Natural killer cell (primary cell): ENCODE measurements at regions not wholly inside any gene's neighbourhood (a gene's known extent, or its start where the extent isn't known, plus 50 kb on each side); places are given as distances from the start of the nearest gene placed in this dataset.

Experiments used
- ATAC-seq, 3 donors: fragments of 150-1000 bp in 2 of 3; fragments of 200-7000 bp in 1 of 3; cut with Tn5 transposase; 1 replicate in 1 of 3; 2 replicates in 2 of 3; pipeline ENCODE4 v1.10.0; 2021; ENCODE audit warnings: mild to moderate bottlenecking in 2 of 3, moderate library complexity in 2 of 3
- DNase-seq, 2 donors: peaks; one replicate each; pipeline versions ENCODE4 v3.0.0 to v3.0.0-alpha.2; 2013 to 2021; ENCODE audit warnings: mixed read lengths in 1 of 2
- H3K27ac ChIP-seq: one replicate; pipeline ENCODE4 v1.5.1; 2013; ENCODE audit warnings: mild to moderate bottlenecking, low read length
- H3K27me3 ChIP-seq: one replicate; pipeline ENCODE4 v1.6.1; 2013; ENCODE audit warnings: low read length; ENCODE audit not compliant: control insufficient read depth, insufficient read depth
- H3K36me3 ChIP-seq: one replicate; pipeline ENCODE4 v1.6.1; 2013; ENCODE audit warnings: low read length; ENCODE audit not compliant: control insufficient read depth, insufficient read depth
- H3K4me1 ChIP-seq: one replicate; pipeline ENCODE4 v1.6.1; 2013; ENCODE audit warnings: low read length; ENCODE audit not compliant: control insufficient read depth, insufficient read depth
- H3K4me3 ChIP-seq: one replicate; pipeline ENCODE4 v1.5.1; 2013; ENCODE audit warnings: low read length
- H3K9me3 ChIP-seq: one replicate; pipeline ENCODE4 v1.6.1; 2013; ENCODE audit warnings: low read length; ENCODE audit not compliant: control insufficient read depth, insufficient read depth
- H3K27ac Mint-ChIP-seq, 2 donors: one replicate each; pipeline ENCODE4 v1.8.0; 2022; ENCODE audit warnings: mild to moderate bottlenecking in 2 of 2, mixed read lengths in 2 of 2, moderate library complexity in 1 of 2
- H3K27me3 Mint-ChIP-seq, 2 donors: one replicate each; pipeline ENCODE4 v1.8.0; 2022; ENCODE audit warnings: low read depth in 2 of 2, mixed read lengths in 2 of 2
- H3K36me3 Mint-ChIP-seq: one replicate; pipeline ENCODE4 v1.8.0; 2022; ENCODE audit warnings: mixed read lengths
- H3K4me1 Mint-ChIP-seq, 2 donors: one replicate each; pipeline ENCODE4 v1.8.0; 2022; ENCODE audit warnings: mixed read lengths in 2 of 2
- H3K4me3 Mint-ChIP-seq: one replicate; pipeline ENCODE4 v1.8.0; 2022; ENCODE audit warnings: mild to moderate bottlenecking, moderate library complexity, mixed read lengths
- H3K9me3 Mint-ChIP-seq, 2 donors: one replicate each; pipeline ENCODE4 v1.8.0; 2022; ENCODE audit warnings: mixed read lengths in 2 of 2
- WGBS: methylation state at CpG from one replicate; pipeline ENCODE4 v1.1.7; 2013; ENCODE audit warnings: missing lambda C conversion rate; ENCODE audit not compliant: insufficient coverage; 5-methylcytosine and 5-hydroxymethylcytosine counted together
- intact Hi-C: fragments of 100-400 bp; cut with micrococcal nuclease; formaldehyde crosslinking; loops from one replicate; pipeline ENCODE4 v1.14.2; 2022
- TF ChIP-seq, protein P1 (sequence below): fragments of 200-600 bp; IDR thresholded peaks from one replicate; pipeline ENCODE4 v1.8.0; 2022; ENCODE audit warnings: antibody characterized with exemption

DNA sequence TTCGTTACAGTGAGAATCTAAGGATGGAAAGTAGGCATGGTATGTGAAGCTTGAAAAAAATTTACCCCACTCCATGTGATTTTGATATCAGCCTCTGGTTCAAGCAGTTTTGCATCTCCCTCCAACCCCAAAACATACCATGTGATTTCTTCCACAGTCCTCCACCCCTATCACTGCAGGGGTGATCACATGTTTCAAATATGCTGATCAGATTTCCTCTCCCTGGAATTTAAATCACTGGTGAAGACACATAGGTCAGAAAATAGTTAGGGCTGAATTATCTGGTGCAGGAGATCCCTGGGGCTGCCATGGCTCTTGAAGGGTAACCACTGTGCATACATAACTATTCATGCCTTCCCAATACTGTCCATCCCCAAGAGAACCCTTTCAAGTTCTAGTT is 119.7 kb upstream of the THRB start:
- H3K4me1 ChIP-seq: no peaks in the 10 kb centered on the region
- Mint-ChIP-seq H3K27ac (no peak overlapping the region), H3K4me3 (no peak overlapping the region), H3K36me3 (no peaks in the 10 kb centered on the region), H3K4me1 (no peaks in the 10 kb centered on the region), H3K9me3 (peaks cover 0 to 2% of the 10 kb centered on the region in 2 donors), H3K27me3 (no peaks in the 10 kb centered on the region)
- H3K27ac ChIP-seq: no peak overlapping the region
- TF ChIP-seq, protein P1, sequence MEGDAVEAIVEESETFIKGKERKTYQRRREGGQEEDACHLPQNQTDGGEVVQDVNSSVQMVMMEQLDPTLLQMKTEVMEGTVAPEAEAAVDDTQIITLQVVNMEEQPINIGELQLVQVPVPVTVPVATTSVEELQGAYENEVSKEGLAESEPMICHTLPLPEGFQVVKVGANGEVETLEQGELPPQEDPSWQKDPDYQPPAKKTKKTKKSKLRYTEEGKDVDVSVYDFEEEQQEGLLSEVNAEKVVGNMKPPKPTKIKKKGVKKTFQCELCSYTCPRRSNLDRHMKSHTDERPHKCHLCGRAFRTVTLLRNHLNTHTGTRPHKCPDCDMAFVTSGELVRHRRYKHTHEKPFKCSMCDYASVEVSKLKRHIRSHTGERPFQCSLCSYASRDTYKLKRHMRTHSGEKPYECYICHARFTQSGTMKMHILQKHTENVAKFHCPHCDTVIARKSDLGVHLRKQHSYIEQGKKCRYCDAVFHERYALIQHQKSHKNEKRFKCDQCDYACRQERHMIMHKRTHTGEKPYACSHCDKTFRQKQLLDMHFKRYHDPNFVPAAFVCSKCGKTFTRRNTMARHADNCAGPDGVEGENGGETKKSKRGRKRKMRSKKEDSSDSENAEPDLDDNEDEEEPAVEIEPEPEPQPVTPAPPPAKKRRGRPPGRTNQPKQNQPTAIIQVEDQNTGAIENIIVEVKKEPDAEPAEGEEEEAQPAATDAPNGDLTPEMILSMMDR: no peak
- H3K9me3 ChIP-seq: no peaks in the 10 kb centered on the region
- ATAC-seq (no peak), DNase-seq (no peak)
- H3K27me3 ChIP-seq: no peaks in the 10 kb centered on the region
- no peak overlapping the region for H3K4me3 ChIP-seq
- H3K36me3 ChIP-seq: no peaks in the 10 kb centered on the region
- no CpG with 5 or more reads among the region's 1 CpG for WGBS
- intact Hi-C loops: no loop called here

DNA sequence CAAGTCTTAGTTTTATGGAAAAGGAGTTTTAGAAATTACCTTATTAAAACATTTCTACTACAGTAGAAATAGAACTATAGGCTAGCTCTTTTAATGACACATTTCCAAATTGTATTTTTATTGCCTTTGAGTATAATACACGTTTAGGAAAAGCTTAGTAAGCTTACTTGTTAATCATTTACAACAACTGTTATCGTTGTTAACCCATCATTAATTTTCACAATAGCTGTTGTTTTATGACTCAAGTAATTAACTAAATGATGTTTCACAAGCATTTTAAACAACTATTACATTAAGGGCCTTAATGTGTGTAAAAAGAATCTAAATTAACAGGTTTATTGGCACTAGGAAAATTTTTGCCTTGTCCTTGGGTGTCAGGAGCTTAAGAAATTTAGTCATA is 120.5 kb upstream of the THRB start:
- Histone ChIP-seq H3K9me3 (no peaks in the 10 kb centered on the region), H3K4me3 (no peak overlapping the region), H3K27ac (no peak overlapping the region), H3K36me3 (no peaks in the 10 kb centered on the region), H3K27me3 (no peaks in the 10 kb centered on the region), H3K4me1 (no peaks in the 10 kb centered on the region)
- DNase-seq (no peak), ATAC-seq (no peak)
- Mint-ChIP-seq H3K27ac (no peak overlapping the region), H3K9me3 (peaks cover 0 to 2% of the 10 kb centered on the region in 2 donors), H3K27me3 (no peaks in the 10 kb centered on the region), H3K4me1 (no peaks in the 10 kb centered on the region), H3K36me3 (no peaks in the 10 kb centered on the region), H3K4me3 (no peak overlapping the region)
- TF ChIP-seq, protein P1: no peak
- intact Hi-C loops: no loop called here
- WGBS: no CpG with 5 or more reads among the region's 2 CpGs

DNA sequence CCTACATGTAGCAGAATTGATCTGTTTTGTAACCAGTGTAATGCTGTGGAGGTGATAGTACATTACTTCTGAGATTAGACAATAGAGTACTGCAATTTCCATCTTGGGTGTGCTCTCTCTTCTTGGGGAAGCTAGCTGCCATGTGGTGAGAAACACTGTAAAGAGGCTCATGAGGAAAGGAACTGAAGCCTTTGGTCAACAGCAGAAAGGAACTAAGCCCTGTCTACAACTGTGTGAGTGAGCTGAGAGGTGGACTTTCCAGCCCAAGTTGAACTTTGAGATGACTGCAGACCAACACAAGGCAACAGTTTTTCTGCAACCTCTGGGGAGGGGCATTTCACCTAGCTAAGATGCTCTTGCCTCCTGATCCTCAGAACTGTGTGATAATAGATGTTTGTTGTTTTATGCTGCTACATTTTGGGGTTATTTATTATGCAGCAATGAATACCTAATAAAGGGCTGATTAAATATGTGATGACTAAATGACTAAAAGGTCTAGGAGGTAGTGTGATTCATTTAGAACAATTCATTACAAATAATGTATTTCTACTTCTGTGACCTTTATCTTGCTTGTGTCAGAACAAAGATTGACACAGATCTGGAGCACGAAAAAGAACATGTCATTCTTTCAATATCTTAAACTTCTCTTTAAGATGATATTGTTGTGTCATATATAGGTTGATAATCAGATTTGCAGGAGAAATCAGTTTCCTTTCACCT is 121.6 kb upstream of the THRB start:
- DNase-seq (no peak), ATAC-seq (no peak)
- no CpG with 5 or more reads among the region's 1 CpG for WGBS
- intact Hi-C loops: no loop called here
- no peaks in the 10 kb centered on the region for H3K36me3 ChIP-seq
- no peaks in the 10 kb centered on the region for H3K9me3 ChIP-seq
- H3K27ac ChIP-seq: no peak overlapping the region
- no peaks in the 10 kb centered on the region for H3K27me3 ChIP-seq
- TF ChIP-seq, protein P1: no peak
- Mint-ChIP-seq H3K9me3 (peaks cover 0 to 2% of the 10 kb centered on the region in 2 donors), H3K4me1 (no peaks in the 10 kb centered on the region), H3K36me3 (no peaks in the 10 kb centered on the region), H3K4me3 (no peak overlapping the region), H3K27me3 (no peaks in the 10 kb centered on the region), H3K27ac (no peak overlapping the region)
- no peak overlapping the region for H3K4me3 ChIP-seq
- no peaks in the 10 kb centered on the region for H3K4me1 ChIP-seq

DNA sequence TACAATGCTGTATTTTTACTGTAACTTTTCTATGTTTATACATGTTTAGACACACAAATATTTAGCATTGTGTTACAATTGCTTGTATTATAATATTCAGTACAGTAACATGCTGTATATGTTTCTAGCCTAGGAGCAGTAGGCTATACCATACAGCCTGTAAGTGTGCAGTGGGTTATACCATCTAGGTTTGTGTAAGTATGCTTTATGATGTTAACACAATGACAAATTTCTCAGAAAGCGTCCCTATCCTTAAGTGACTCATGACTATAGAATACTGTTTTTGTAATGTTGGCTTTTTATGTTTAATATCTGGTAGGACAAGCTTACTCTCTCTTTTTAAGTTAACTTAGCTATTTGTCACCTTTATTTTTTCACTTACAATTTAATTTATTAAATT is 127.5 kb upstream of the THRB start:
- Mint-ChIP-seq H3K4me1 (no peaks in the 10 kb centered on the region), H3K27me3 (no peaks in the 10 kb centered on the region), H3K27ac (no peak overlapping the region), H3K36me3 (no peaks in the 10 kb centered on the region), H3K9me3 (peaks cover 0 to 2% of the 10 kb centered on the region in 2 donors), H3K4me3 (no peak overlapping the region)
- H3K27ac ChIP-seq: no peak overlapping the region
- DNase-seq (no peak), ATAC-seq (no peak)
- no peaks in the 10 kb centered on the region for H3K27me3 ChIP-seq
- H3K4me3 ChIP-seq: no peak overlapping the region
- intact Hi-C loops: no loop called here
- no peaks in the 10 kb centered on the region for H3K4me1 ChIP-seq
- no peaks in the 10 kb centered on the region for H3K9me3 ChIP-seq
- H3K36me3 ChIP-seq: no peaks in the 10 kb centered on the region
- TF ChIP-seq, protein P1: no peak
- WGBS: no CpG with 5 or more reads among the region's 1 CpG
